22Rv1 (cell line): ENCODE measurements at regions not wholly inside any gene's neighbourhood (a gene's known extent, or its start where the extent isn't known, plus 50 kb on each side); places are given as distances from the start of the nearest gene placed in this dataset.
"Not testable (repeated sequence)": the region's sequence is repeated elsewhere in the genome, so short reads cannot be mapped to it uniquely, and the experiment has no call there.

ENCODE experiments used
- H3K27ac ChIP-seq: fragments of 450-650 bp; 2 replicates; pipeline ENCODE4 v1.5.1; 2017
- ZFX ChIP-seq: fragments of 450-650 bp; IDR thresholded peaks from 2 replicates; pipeline ENCODE4 v1.6.1; 2017; ENCODE audit warnings: antibody characterized with exemption, borderline replicate concordance
- TF ChIP-seq, protein P1 (sequence below): fragments of 450-650 bp; IDR thresholded peaks from 2 replicates; pipeline ENCODE4 v1.5.1; 2017; ENCODE audit warnings: mild to moderate bottlenecking

GRCh38 chr13:99729745-99730144 lies 228.5 kb downstream of the TM9SF2 start:
- H3K27ac ChIP-seq = no peak overlapping the region
- TF ChIP-seq, protein P1, sequence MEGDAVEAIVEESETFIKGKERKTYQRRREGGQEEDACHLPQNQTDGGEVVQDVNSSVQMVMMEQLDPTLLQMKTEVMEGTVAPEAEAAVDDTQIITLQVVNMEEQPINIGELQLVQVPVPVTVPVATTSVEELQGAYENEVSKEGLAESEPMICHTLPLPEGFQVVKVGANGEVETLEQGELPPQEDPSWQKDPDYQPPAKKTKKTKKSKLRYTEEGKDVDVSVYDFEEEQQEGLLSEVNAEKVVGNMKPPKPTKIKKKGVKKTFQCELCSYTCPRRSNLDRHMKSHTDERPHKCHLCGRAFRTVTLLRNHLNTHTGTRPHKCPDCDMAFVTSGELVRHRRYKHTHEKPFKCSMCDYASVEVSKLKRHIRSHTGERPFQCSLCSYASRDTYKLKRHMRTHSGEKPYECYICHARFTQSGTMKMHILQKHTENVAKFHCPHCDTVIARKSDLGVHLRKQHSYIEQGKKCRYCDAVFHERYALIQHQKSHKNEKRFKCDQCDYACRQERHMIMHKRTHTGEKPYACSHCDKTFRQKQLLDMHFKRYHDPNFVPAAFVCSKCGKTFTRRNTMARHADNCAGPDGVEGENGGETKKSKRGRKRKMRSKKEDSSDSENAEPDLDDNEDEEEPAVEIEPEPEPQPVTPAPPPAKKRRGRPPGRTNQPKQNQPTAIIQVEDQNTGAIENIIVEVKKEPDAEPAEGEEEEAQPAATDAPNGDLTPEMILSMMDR = no peak
- TF ChIP-seq ZFX = no peak

- not testable (repeated sequence) for H3K27ac ChIP-seq
These were observed 226.4 kb downstream of the TM9SF2 start for GRCh38 chr13:99727651-99728050.

- no peak for TF ChIP-seq ZFX
- TF ChIP-seq, protein P1 = no peak
- no peak overlapping the region for H3K27ac ChIP-seq
These were observed 225.1 kb downstream of the TM9SF2 start for GRCh38 chr13:99726282-99726894.

- no peak overlapping the region for H3K27ac ChIP-seq
- TF ChIP-seq, protein P1 = no peak
- no peak for TF ChIP-seq ZFX
These were observed 224.4 kb downstream of the TM9SF2 start for GRCh38 chr13:99725644-99726043.

GRCh38 chr13:99724633-99725517 lies 223.6 kb downstream of the TM9SF2 start:
- H3K27ac ChIP-seq = no peak overlapping the region
- no peak for TF ChIP-seq ZFX
- TF ChIP-seq, protein P1 = no peak

DNA sequence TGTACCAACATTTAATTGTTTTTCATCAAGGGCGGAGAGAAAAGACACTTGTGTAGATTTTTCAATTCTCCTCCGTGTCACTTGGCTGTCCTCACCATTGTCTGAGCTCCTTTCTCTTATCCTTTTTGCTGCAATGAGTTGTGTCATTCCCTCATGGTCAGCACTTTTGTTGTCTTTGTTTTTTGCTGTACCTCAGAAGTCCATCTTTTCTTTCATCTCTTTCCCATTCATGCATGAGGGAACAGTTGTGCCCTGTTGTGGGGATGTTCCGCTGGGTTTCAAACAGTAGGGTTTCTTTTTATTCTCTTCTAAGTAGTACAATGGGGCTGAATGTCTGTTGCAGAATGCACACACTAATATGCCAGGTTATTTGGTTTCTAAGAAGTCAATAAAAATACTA lies 222.6 kb downstream of the TM9SF2 start:
- H3K27ac ChIP-seq = no peak overlapping the region
- no peak for TF ChIP-seq ZFX
- TF ChIP-seq, protein P1 = no peak

DNA sequence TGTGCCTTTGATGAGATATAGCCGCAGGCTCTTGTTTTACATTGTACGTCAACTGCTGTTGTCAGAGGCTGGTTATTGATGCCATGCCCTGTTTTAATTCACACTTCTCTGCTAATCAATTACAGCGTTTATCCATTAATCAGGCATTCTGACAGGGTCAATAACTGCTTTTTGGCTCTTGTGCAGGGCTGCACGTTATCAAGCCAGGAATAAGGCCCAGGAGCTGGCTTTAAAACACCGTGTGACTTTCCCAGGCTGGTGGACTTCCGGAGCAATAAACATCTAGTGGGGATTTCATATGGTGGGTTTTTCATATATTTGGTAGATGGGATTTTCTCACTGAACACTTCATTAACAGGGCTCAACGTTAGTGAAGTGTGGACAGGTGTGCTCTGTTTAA lies 221.7 kb downstream of the TM9SF2 start:
- no peak overlapping the region for H3K27ac ChIP-seq
- TF ChIP-seq, protein P1 = no peak
- TF ChIP-seq ZFX = no peak
